Heart left ventricle (tissue), 13 donors: ENCODE measurements at regions not wholly inside any gene's neighbourhood (a gene's known extent, or its start where the extent isn't known, plus 50 kb on each side); places are given as distances from the start of the nearest gene placed in this dataset.

Experiments
- CTCF ChIP-seq, 12 donors: fragments of 200-600 bp; sonication (generic) in 4 of 12; IDR thresholded peaks; one replicate each; pipeline versions ENCODE4 v1.5.0 to v1.8.0; 2018 to 2022; ENCODE audit warnings: antibody characterized with exemption in 12 of 12, mild to moderate bottlenecking in 5 of 12
- POLR2A ChIP-seq, 2 donors: fragments of 450-650 bp; IDR thresholded peaks; one replicate each; pipeline ENCODE4 v1.6.1; 2017; ENCODE audit warnings: antibody characterized with exemption in 2 of 2, mild to moderate bottlenecking in 2 of 2, moderate library complexity in 2 of 2
- donor health status: ischemic (EF 13 %, LVEDD 7.1; RV severe dilation, severe dysfunction).
- donor health status: DM: no; HTN: yes; CAD: no.
- donor health status: DM: no; HTN: no; CAD: no.
- donor health status: ischemic (EF 25% LVEDD 6.9; RV normal size, moderate dysfunction).
- donor health status: ischemic (EF 25% LVEDD 5.7; RV mildly dilated, moderate dysfunction).
- donor health status: ischemic (EF 35%, LVEDD 5.7; RV mildly dilated, moderate dysfunction).
- donor health status: nonischemic (EF 11% LVEDD 7.7; RV severe dilation, severe dysfunction).
- donor health status: DM: yes; HTN: yes; CAD: no.
- donor health status: PGD.
- donor health status: ischemic (EF 29% LVEDD 5.4; RV normal size, mild dysfunction).
- donor health status: nonischemic (EF 23%, LVEDD 6.1; RV moderate dilation, normal function).

DNA sequence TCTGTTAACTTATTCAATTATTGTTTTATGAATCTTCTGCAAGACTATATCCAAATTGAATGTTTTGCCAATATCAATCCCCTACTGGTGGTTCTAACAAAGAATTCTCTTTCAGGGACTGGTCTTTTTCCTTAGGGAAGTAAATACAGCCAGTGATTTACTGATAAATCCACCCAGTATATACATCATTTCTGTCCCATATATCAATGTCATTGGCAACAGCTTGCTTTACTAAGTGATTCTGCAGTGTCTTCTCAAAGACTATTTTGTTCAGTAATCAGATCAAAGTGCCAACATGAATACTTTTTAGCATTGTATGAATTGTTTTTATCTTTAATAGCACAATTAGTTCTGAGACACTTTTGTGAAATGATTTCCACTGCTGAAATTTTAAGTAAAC lies 114.0 kb upstream of the OBI1 start:
- no peak for TF ChIP-seq POLR2A (IDR thresholded peaks at IDR 0.05)
- TF ChIP-seq CTCF (IDR thresholded peaks at IDR 0.05) = no peak
